Activated naive CD4-positive, alpha-beta T cell treated with anti-CD3 and anti-CD28 coated beads, Interleukin-2, amount 10 ng/mL, durations not matched to agents 7 days and 5 days (primary cell): ENCODE measurements at regions not wholly inside any gene's neighbourhood (a gene's known extent, or its start where the extent isn't known, plus 50 kb on each side); places are given as distances from the start of the nearest gene placed in this dataset.

Experiments
- CTCF ChIA-PET: fragments of 350-600 bp; sonication (Branson Sonifier 250); formaldehyde crosslinking; loops from one replicate; lab custom pipeline; 2021; ENCODE audit warnings: antibody characterized with exemption; lab: Charles Lee
- DNase-seq: peaks from one replicate; pipeline ENCODE4 v3.0.0-alpha.2; 2020
- H3K27ac Mint-ChIP-seq: one replicate; pipeline ENCODE4 v1.8.0; 2021; ENCODE audit warnings: mild to moderate bottlenecking, moderate library complexity, mixed read lengths
- H3K27me3 Mint-ChIP-seq: one replicate; pipeline ENCODE4 v1.8.0; 2021; ENCODE audit warnings: mild to moderate bottlenecking, mixed read lengths
- H3K36me3 Mint-ChIP-seq: one replicate; pipeline ENCODE4 v1.8.0; 2021; ENCODE audit warnings: mixed read lengths
- H3K4me1 Mint-ChIP-seq: one replicate; pipeline ENCODE4 v1.8.0; 2021; ENCODE audit warnings: mixed read lengths
- H3K4me3 Mint-ChIP-seq: one replicate; pipeline ENCODE4 v1.8.0; 2021; ENCODE audit warnings: mild to moderate bottlenecking, moderate library complexity, mixed read lengths
- H3K9me3 Mint-ChIP-seq: one replicate; pipeline ENCODE4 v1.8.0; 2021; ENCODE audit warnings: mixed read lengths

DNA sequence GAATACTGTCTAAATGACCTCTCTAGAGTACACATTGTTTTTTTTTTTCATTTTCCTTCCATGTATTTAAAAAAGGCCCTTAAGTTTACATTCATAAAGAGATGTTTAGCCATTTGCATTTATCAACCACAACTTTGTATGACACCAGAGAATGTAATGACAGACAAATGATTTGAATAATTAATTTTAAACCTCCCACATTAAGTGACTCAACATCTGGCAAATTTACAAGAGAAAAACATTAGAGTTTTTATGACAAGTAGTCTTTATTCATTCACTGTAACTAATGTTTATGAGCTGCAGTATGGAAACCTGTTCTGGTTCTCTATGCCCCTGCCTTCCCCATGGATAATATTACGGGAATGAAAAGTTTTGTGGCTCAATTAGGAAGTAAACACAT lies 1093.8 kb upstream of the CDH9 start:
- H3K9me3 Mint-ChIP-seq: peaks cover 16% of the 10 kb centered on the region
- DNase-seq: no peak
- no peaks in the 10 kb centered on the region for H3K36me3 Mint-ChIP-seq
- H3K4me3 Mint-ChIP-seq: no peak overlapping the region
- CTCF ChIA-PET: no interaction called here
- H3K4me1 Mint-ChIP-seq: no peaks in the 10 kb centered on the region
- H3K27me3 Mint-ChIP-seq: no peaks in the 10 kb centered on the region
- H3K27ac Mint-ChIP-seq: no peak overlapping the region

DNA sequence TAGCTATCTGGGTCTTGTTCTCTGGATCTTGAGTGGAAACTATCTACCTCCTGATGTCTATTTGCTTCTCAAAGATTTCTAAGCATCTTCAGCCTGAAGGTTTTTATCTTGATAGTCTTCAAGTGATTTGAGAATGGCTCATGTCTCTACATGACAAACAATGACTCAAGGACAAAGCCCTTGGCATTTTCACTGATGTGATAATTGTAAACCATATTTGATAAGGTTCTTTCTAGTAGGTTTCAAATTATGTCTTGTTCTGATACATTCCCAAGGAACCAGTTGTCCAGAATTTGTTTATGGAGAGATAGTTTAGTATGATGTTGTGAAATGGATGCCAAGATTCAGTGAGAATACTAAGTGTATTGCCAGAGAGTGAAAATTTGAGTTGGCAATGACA lies 1079.3 kb upstream of the CDH9 start:
- Mint-ChIP-seq H3K9me3 (peaks cover 3% of the 10 kb centered on the region), H3K4me1 (no peaks in the 10 kb centered on the region), H3K36me3 (no peaks in the 10 kb centered on the region), H3K4me3 (no peak overlapping the region), H3K27ac (no peak overlapping the region), H3K27me3 (no peaks in the 10 kb centered on the region)
- CTCF ChIA-PET: no interaction called here
- DNase-seq: no peak

DNA sequence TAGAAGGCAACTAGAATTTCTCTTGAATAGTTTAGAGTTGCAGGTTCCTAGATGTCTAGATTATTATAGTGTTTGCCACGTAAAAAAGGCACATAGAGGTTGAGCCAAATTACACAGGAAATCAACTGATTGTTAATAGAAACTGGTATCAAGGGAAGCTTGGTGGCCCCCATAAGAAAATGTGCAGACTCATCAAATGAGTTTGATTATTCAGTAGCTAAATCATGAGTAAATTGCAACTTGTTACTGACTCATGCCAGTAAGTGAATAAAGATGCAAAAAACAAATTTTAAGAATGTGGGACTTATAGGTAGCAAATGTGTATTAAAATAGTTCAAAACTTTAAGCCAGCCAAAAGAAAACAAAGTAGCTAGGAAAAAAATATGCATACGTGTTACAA lies 1078.9 kb upstream of the CDH9 start:
- Mint-ChIP-seq H3K9me3 (peaks cover 3% of the 10 kb centered on the region), H3K27me3 (no peaks in the 10 kb centered on the region)

DNA sequence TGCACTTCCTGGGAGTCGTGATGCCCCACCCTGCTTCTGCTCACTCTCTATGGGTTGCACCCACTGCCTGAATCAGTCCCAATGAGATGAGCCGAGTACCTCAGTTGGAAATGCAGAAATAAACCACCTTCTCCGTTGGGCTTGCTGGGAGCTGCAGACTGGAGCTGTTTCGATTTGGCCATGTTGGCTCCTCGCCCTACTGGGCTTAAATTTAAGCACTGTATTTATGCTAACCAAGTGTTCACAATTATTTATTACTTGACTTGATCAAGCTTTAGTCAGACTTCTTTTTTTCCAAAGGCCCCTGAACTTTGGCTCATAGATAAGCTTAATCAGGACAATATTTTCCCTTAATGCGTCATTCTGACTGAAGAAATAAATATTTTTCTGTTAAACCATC lies 1072.4 kb upstream of the CDH9 start:
- no peak overlapping the region for H3K4me3 Mint-ChIP-seq
- no peaks in the 10 kb centered on the region for H3K27me3 Mint-ChIP-seq
- DNase-seq: no peak
- CTCF ChIA-PET: no interaction called here
- H3K9me3 Mint-ChIP-seq: peaks cover 5% of the 10 kb centered on the region
- no peaks in the 10 kb centered on the region for H3K36me3 Mint-ChIP-seq
- H3K4me1 Mint-ChIP-seq: no peaks in the 10 kb centered on the region
- H3K27ac Mint-ChIP-seq: no peak overlapping the region

More for the DNA sequence above, 1078.9 kb upstream of the CDH9 start:
- no peaks in the 10 kb centered on the region for H3K36me3 Mint-ChIP-seq
- H3K4me1 Mint-ChIP-seq: no peaks in the 10 kb centered on the region
- no peak overlapping the region for H3K27ac Mint-ChIP-seq
- no peak overlapping the region for H3K4me3 Mint-ChIP-seq
- CTCF ChIA-PET: no interaction called here
- no peak for DNase-seq

DNA sequence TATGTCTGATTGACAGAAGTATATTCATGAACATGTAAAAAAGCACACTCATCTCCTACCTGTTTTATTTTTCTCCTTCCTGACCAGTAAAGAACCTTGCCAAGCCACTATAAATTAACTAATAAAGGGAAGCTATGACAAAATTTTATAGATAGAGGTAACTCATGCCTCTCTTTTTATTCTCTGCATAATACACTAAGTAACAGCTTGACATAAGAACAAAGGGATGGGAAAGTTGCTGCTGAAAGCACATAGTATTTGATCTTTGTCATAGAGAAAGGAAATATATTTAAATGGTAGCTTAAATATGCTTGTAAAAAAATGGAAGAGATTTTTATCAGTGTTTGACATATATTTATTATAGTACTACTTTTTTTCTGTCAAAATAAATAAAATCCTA lies 1065.7 kb upstream of the CDH9 start:
- CTCF ChIA-PET: no interaction called here
- Mint-ChIP-seq H3K4me3 (no peak overlapping the region), H3K27me3 (no peaks in the 10 kb centered on the region), H3K27ac (no peak overlapping the region), H3K9me3 (no peaks in the 10 kb centered on the region), H3K4me1 (no peaks in the 10 kb centered on the region), H3K36me3 (no peaks in the 10 kb centered on the region)
- no peak for DNase-seq

DNA sequence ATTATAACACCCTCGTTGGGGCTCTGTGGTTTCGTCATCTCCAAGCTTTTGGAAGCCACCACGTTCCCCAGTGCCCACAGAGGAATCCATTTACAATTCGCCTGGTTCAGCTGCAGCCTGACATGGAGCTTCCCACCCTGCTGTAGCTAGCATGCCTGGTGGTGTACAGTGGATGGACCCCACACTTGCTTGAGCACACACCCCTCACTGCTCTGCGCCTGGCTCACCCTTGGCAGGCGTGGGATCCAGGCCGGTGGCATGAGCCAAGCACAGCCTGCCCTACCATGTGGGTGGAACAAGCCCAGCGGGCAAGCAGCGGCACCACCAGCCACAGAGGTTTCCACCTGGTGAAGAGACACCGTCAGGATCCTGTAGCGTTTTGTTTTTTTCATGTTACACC lies 1045.7 kb upstream of the CDH9 start:
- H3K4me1 Mint-ChIP-seq: no peaks in the 10 kb centered on the region
- no peak for DNase-seq
- H3K27ac Mint-ChIP-seq: no peak overlapping the region
- H3K9me3 Mint-ChIP-seq: peaks cover 8% of the 10 kb centered on the region
- H3K4me3 Mint-ChIP-seq: no peak overlapping the region
- CTCF ChIA-PET: no interaction called here
- no peaks in the 10 kb centered on the region for H3K27me3 Mint-ChIP-seq
- H3K36me3 Mint-ChIP-seq: no peaks in the 10 kb centered on the region

DNA sequence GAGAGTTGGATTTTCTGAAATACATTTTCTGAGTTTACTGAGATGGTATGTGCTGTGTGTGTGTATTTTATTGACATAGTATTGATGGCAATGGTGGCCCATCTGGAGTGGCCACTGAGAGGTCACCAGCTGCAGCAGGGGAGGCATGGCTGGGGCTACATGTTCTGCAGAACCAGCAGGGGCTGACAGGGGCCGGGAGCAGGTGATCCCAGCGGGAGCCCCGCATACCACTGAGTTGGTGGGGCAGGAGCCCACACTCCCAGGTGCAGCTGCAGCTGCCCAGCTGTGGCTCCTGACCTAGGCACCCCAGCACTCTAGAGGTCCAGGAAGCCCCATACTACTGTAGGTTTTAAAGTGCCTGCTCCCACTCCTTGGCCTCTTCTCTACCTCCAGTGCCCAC lies 1044.2 kb upstream of the CDH9 start:
- no peak overlapping the region for H3K27ac Mint-ChIP-seq
- H3K36me3 Mint-ChIP-seq: no peaks in the 10 kb centered on the region
- H3K4me3 Mint-ChIP-seq: no peak overlapping the region
- peaks cover 10% of the 10 kb centered on the region for H3K9me3 Mint-ChIP-seq
- DNase-seq: no peak
- no peaks in the 10 kb centered on the region for H3K4me1 Mint-ChIP-seq
- no peaks in the 10 kb centered on the region for H3K27me3 Mint-ChIP-seq
- CTCF ChIA-PET: no interaction called here

DNA sequence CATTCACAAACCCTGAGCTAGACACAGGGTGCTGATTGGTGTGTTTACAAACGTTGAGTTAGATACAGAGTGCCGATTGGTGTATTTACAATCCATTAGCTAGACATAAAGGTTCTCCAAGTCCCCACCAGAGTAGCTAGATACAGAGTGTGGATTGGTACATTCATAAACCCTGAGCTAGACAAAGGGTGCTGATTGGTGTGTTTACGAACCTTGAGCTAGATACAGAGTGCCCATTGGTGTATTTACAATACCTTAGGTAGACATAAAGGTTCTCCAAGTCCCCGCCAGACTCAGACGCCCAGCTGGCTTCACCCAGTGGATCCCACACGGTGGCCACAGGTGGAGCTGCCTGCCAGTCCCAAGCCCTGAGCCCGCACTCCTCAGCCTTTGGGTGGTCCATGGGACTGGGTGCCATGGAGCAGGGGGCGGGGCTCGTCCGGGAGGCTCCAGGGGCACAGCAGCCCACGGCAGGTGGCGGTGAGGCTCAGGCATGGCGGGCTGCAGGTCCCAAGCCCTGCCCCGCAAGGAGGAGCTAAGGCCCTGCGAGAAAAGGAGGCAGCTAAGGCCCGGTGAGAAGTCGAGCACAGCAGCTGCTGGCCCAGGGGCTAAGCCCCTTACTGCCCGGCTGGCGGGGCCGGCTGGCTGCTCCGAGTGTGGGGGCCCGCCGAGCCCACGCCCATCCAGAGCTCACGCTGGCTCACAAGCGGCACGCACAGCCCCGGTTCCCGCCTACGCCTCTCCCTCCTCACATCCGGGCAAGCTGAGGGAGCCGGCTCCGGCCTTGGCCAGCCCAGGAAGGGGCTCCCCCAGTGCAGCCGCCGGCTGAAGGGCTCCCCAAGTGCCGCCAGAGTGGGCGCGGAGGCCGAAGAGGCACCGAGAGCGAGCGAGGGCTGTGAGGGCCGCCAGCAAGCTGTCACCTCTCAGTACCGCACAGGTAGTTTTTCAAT lies 1039.2 kb upstream of the CDH9 start:
- H3K9me3 Mint-ChIP-seq: peaks cover 13% of the 10 kb centered on the region
- H3K4me3 Mint-ChIP-seq: no peak overlapping the region
- CTCF ChIA-PET: no interaction called here
- H3K36me3 Mint-ChIP-seq: no peaks in the 10 kb centered on the region
- no peak for DNase-seq
- H3K27ac Mint-ChIP-seq: no peak overlapping the region
- no peaks in the 10 kb centered on the region for H3K27me3 Mint-ChIP-seq
- H3K4me1 Mint-ChIP-seq: no peaks in the 10 kb centered on the region

DNA sequence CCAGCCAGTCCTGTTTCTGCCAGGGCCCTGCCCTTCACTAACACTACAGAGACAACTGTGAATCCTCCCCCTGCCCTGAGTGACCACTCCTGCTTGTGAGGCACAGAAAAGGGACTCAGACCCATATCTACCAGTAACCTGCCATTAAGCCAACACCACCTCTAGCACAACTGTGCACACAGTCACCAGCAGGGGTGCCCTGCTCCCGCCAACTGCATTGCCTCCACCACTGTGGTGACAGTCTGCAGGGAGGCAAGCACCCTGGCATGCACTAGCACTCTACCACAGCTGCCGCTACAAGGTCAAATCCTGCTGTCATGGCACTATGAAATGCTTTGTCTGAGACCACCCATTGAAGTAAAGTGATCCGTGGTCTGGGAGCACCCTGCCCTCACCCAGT lies 1028.5 kb upstream of the CDH9 start:
- Mint-ChIP-seq H3K9me3 (peaks cover 12% of the 10 kb centered on the region), H3K27me3 (no peaks in the 10 kb centered on the region), H3K4me3 (no peak overlapping the region), H3K4me1 (no peaks in the 10 kb centered on the region), H3K36me3 (no peaks in the 10 kb centered on the region), H3K27ac (no peak overlapping the region)
- CTCF ChIA-PET: no interaction called here
- no peak for DNase-seq

DNA sequence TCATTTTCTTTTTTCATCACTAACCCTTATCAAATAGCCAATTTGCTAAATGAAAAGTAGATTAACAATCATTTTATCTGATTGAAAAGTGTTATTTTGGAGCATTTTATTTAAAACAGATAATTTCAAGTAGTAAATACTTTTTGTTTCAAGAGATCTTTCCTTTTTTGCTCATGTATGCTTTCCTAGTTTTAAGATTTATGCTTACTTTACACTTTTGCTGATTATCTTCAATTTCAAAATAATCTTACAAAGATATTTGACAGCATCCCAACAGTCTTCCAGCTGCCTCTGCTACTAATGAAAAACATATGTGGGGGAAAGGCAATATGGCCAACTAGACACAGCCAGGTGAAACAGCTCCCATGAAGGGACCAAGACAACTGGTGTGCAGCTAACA lies 1027.3 kb upstream of the CDH9 start:
- H3K4me3 Mint-ChIP-seq: no peak overlapping the region
- H3K9me3 Mint-ChIP-seq: peaks cover 11% of the 10 kb centered on the region
- no peak for DNase-seq

DNA sequence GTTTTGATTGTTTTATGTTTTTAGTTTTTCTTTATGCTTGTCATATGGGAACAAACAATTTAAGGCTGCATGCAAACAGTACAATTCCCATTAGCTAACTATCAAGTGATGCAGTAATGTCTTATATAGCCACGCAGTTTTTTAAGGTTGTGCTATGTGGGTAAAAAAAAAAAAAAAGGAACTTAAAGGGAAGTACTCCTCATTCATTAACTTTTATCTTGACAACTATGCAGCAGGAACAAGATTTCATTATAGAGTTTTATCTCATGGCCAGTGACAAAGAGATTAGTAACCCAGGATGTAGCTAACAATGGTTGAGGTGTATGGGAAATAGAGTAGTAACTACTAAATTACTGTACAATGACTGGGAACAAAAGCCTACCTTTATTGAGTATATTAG lies 1008.2 kb upstream of the CDH9 start:
- CTCF ChIA-PET: no interaction called here
- H3K4me1 Mint-ChIP-seq: no peaks in the 10 kb centered on the region
- no peaks in the 10 kb centered on the region for H3K27me3 Mint-ChIP-seq
- H3K4me3 Mint-ChIP-seq: no peak overlapping the region
- H3K36me3 Mint-ChIP-seq: no peaks in the 10 kb centered on the region
- H3K9me3 Mint-ChIP-seq: peaks cover 9% of the 10 kb centered on the region
- DNase-seq: no peak
- H3K27ac Mint-ChIP-seq: no peak overlapping the region

More for the DNA sequence above, 1027.3 kb upstream of the CDH9 start:
- Mint-ChIP-seq H3K27ac (no peak overlapping the region), H3K4me1 (no peaks in the 10 kb centered on the region), H3K27me3 (no peaks in the 10 kb centered on the region), H3K36me3 (no peaks in the 10 kb centered on the region)
- CTCF ChIA-PET: no interaction called here

DNA sequence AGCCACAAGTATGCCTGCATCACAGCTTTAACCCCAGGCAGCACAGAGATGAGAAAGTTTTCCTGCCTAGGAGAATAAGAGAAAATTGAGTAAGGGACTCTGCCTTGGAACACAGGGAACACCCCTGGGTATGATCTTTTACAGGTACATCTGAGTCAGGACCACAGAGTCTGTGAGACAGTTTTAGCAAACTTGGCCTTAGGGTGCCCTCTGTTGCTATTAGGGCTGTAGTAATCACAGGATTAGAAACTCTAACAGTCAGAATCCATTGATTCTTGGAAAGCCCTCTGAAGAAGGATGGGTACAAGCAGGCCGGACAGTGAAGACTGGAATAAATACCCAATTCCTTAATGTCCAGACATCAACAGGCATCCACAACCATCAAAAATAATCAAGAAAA lies 989.5 kb upstream of the CDH9 start:
- Mint-ChIP-seq H3K4me1 (no peaks in the 10 kb centered on the region), H3K27me3 (no peaks in the 10 kb centered on the region), H3K36me3 (no peaks in the 10 kb centered on the region)

DNA sequence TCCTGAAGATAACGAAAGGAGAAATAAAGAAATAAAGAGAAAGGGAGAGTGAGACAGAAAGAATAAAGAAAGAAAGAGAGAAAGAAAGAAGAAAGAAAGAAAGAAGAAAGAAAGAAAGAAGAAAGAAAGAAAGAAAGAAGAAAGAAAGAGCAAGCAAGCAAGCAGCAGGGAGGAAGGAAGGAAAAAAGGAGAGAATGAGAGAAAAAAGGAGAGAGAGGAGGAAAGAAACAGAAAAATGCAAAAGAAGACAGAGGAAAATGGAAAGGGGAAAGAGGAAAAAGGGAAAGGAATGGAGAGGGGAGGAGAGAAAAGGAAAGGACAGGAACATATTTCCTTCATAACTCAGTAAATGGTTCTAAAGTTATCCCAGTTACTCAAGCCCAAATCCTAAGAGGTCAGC lies 978.8 kb upstream of the CDH9 start:
- Mint-ChIP-seq H3K27ac (no peak overlapping the region), H3K4me1 (no peaks in the 10 kb centered on the region), H3K36me3 (no peaks in the 10 kb centered on the region), H3K4me3 (no peak overlapping the region), H3K9me3 (peaks cover 31% of the 10 kb centered on the region), H3K27me3 (no peaks in the 10 kb centered on the region)
- DNase-seq: no peak
- CTCF ChIA-PET: no interaction called here

More for the DNA sequence above, 989.5 kb upstream of the CDH9 start:
- CTCF ChIA-PET: no interaction called here
- H3K9me3 Mint-ChIP-seq: peaks cover 25% of the 10 kb centered on the region
- H3K4me3 Mint-ChIP-seq: no peak overlapping the region
- H3K27ac Mint-ChIP-seq: no peak overlapping the region
- no peak for DNase-seq

DNA sequence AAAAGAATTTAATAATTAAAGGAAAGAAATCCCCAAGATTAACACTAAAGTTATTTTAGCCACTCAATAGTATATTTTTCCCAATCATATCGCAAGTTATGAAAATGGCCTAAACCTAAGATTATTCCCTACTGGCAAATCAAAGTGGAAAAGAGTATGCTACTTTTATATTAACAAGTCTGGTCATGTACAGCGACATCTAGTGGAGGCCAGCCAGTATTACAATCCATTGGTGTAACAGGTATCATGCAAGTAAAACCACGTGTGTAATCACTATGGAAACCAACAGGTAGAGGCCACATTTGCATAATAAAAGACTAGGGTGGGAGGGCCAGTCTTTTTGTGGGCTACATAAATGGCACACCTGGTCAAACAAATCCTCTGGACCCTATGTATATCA lies 976.4 kb upstream of the CDH9 start:
- CTCF ChIA-PET: no interaction called here

DNA sequence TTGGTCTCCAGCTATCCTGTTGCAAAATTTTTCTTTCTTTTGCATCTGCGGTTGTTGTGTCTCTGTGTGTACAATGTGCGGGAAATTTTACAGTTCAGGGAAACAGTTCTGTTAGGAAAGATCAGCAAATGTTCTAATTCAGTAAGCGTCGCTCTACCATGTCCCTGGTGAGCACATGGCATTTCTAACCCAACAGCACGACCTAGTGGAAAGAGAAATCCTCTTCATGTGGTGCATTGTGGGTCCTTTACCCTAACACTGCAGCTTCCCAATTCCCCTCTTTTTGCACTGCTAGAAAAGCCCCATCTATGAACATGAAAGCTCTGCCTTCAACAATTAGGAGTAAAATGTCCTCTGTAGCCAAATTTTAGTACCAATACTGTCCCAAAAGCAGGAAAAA lies 974.2 kb upstream of the CDH9 start:
- Mint-ChIP-seq H3K9me3 (peaks cover 47% of the 10 kb centered on the region), H3K27me3 (no peaks in the 10 kb centered on the region), H3K4me3 (no peak overlapping the region), H3K36me3 (no peaks in the 10 kb centered on the region), H3K4me1 (no peaks in the 10 kb centered on the region), H3K27ac (no peak overlapping the region)
- CTCF ChIA-PET: no interaction called here
- DNase-seq: no peak

More for the DNA sequence above, 976.4 kb upstream of the CDH9 start:
- no peaks in the 10 kb centered on the region for H3K4me1 Mint-ChIP-seq
- peaks cover 43% of the 10 kb centered on the region for H3K9me3 Mint-ChIP-seq
- no peak for DNase-seq
- H3K4me3 Mint-ChIP-seq: no peak overlapping the region
- no peak overlapping the region for H3K27ac Mint-ChIP-seq
- no peaks in the 10 kb centered on the region for H3K36me3 Mint-ChIP-seq
- no peaks in the 10 kb centered on the region for H3K27me3 Mint-ChIP-seq
